VCaP (cell line): ENCODE measurements at regions not wholly inside any gene's neighbourhood (a gene's known extent, or its start where the extent isn't known, plus 50 kb on each side); places are given as distances from the start of the nearest gene placed in this dataset.

Experiments used
- H3K27ac ChIP-seq: fragments of 450-650 bp; 2 replicates; pipeline ENCODE4 v1.5.1; 2017
- TF ChIP-seq, protein P1 (sequence below): fragments of 450-650 bp; conservative IDR thresholded peaks from 2 replicates; pipeline ENCODE4 v1.5.1; 2017; ENCODE audit warnings: mild to moderate bottlenecking, moderate library complexity

DNA sequence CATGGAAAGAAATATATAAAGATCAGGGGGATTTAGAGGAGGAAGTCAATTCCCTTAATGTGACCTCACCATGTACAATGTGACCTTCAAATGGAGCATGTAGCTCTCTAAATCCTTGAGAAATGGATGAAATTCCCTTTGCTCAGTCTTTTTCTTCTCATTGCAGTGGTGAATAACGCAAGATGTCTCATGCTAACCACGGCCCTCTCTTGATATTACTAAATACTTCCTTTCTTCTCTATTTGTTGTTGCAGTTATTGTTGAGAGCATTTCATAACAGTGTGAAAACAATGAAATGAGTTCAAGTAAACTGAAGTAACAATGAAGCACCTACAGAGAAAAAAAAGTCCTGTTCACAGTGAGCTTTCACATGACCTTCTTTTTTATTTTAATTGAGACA, 55.6 kb downstream of the ZNF281 start:
- H3K27ac ChIP-seq: no peak overlapping the region
- TF ChIP-seq, protein P1, sequence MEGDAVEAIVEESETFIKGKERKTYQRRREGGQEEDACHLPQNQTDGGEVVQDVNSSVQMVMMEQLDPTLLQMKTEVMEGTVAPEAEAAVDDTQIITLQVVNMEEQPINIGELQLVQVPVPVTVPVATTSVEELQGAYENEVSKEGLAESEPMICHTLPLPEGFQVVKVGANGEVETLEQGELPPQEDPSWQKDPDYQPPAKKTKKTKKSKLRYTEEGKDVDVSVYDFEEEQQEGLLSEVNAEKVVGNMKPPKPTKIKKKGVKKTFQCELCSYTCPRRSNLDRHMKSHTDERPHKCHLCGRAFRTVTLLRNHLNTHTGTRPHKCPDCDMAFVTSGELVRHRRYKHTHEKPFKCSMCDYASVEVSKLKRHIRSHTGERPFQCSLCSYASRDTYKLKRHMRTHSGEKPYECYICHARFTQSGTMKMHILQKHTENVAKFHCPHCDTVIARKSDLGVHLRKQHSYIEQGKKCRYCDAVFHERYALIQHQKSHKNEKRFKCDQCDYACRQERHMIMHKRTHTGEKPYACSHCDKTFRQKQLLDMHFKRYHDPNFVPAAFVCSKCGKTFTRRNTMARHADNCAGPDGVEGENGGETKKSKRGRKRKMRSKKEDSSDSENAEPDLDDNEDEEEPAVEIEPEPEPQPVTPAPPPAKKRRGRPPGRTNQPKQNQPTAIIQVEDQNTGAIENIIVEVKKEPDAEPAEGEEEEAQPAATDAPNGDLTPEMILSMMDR: no peak

DNA sequence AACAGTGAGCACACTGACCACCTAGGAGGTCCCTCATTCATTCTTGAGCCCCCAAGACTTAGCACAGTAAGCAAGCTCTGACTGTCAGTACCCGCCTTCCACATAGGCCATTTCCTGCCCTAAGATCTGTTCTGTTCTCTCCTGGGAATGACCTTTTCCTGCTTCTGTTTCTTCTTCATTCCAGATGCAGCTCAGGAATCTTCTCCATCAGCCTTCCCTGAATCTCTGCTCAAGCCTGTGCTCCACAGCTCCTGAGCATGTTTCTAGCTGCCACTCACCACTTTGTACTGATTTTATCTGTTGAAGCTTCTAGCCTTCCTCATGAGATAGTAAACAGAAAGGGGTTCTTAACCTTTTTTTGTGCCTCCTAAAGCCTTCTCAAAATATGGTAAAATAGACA, 56.6 kb downstream of the ZNF281 start:
- TF ChIP-seq, protein P1: no peak

DNA sequence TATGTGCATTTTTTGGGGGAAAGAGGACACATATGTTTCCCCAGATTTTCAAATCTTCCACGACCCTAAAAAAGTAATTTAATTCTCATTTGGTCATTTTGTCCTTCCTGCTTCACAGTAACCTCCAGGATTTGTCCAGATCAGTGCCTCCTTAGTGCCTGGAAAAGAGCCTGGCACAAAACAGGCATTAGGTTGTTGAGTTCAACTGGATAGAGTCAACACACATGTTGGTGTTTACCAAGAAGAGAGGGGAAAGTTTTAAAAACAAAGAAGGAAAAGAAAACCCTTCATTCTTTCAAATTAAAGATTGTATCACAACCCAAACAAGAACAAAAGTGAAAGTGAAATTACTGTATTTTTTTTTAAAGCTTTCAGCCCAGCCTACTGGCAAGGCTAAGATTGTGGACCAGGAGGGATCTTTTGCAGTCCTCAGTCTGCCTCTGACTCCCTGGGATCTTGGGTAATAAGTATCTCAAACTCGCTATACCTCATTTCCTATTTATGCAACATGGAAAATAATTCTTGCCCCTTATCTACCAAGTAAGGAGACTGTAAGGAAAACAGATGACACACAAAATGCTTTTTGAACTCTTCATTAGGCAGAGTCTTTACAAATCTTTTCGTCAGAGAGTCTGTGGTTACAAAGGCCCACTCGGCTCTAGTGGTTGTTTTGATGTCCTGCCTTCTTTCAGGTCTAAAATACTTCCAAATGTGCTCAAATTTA, 57.8 kb downstream of the ZNF281 start:
- TF ChIP-seq, protein P1: no peak
- no peak overlapping the region for H3K27ac ChIP-seq

More for the DNA sequence above, 56.6 kb downstream of the ZNF281 start:
- H3K27ac ChIP-seq: no peak overlapping the region

DNA sequence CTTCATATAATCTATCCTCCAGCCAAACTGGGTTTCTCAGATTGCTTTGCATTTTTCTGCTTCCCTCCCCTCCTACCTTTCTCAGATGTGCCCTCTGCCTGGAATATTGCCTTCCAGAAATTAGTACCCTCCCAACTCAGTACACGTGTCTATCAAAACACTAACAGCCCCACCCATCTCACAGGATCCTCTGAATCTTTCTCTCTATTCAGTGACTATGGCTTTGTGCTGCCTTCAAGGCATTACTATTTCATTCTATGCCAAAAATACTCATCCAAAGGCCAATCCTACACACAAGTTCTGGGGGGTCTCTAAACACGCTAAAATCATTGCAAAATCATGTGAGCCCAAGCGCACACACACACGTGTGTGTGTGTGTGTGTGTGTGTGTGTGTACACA, 58.4 kb downstream of the ZNF281 start:
- no peak overlapping the region for H3K27ac ChIP-seq

DNA sequence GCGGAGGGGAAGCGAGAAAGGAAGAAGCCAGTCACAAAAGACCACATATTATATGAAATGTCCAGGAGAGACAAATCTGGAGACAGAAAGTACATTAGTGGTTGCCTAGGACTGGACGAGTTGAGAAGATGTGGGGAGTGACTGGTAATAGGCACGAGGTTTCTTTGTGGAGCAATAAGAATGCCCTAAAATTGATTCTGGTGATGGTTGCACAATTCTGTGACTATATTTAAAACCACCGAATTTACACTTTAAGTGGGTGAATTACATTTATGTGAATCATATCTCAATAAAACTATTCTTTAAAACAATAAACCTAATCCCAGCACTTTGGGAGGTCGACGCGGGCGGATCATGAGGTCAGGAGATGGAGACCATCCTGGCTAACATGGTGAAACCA, 63.1 kb downstream of the ZNF281 start:
- no peak overlapping the region for H3K27ac ChIP-seq
- TF ChIP-seq, protein P1: no peak

More for the DNA sequence above, 58.4 kb downstream of the ZNF281 start:
- TF ChIP-seq, protein P1: no peak

DNA sequence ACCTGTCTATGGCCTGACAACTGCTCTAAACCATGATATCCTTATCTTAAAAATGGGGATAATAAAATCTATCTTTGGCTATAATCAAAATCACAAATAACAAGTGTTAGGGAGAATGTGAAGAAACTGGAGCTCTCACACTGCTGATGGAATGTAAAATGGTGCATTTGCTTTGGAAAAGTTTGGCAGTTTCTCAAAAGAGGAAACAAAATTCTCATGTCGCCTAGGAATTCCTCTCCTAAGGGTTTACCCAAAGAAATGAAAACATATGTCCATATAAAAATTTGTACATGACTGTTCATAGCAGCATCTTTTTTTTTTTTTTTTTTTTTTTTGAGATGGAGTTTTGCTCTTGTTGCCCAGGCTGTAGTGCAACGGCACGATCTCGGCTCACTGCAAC, 64.3 kb downstream of the ZNF281 start:
- TF ChIP-seq, protein P1: no peak
- H3K27ac ChIP-seq: no peak overlapping the region

DNA sequence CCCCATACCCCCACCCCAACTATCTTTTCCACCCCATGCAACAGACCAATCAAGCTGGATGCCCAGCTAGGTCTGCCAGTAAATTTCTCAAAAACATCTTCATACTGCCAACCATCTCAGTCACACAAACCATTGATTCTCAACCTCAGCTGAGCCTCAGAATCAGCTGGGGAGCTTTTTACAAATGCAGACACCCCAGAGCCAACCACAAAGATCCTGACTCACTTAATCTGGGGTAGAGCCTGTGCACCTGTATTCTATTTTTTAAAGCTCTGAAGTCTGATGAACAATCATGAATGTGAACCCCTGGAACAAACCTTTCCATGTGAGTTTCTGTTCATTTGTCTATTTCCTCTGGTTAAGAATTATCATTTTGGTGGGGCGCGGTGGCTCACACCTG, 66.0 kb downstream of the ZNF281 start:
- TF ChIP-seq, protein P1: no peak
- no peak overlapping the region for H3K27ac ChIP-seq
